Fibroblast of lung (primary cell): ENCODE measurements at regions not wholly inside any gene's neighbourhood (a gene's known extent, or its start where the extent isn't known, plus 50 kb on each side); places are given as distances from the start of the nearest gene placed in this dataset.

Source experiments
- DNase-seq, 2 donors: peaks; one replicate each; pipeline versions ENCODE4 v3.0.0 to v3.0.0-alpha.2; 2010; ENCODE audit warnings: low read depth in 2 of 2
- H2AFZ ChIP-seq: 2 replicates; pipeline ENCODE4 v1.5.1; 2012; ENCODE audit warnings: low read length, control low read depth, inconsistent platforms
- H3K27ac ChIP-seq: 2 replicates; pipeline ENCODE4 v1.5.1; 2011; ENCODE audit warnings: low read length, control low read depth; ENCODE audit not compliant: insufficient read depth
- H3K27me3 ChIP-seq: 2 replicates; pipeline ENCODE4 v1.5.1; 2011; ENCODE audit warnings: mild to moderate bottlenecking, low read length; ENCODE audit not compliant: control insufficient read depth, insufficient read depth
- H3K36me3 ChIP-seq: 2 replicates; pipeline ENCODE4 v1.5.1; 2011; ENCODE audit warnings: low read length; ENCODE audit not compliant: control insufficient read depth, insufficient read depth
- H3K4me1 ChIP-seq: 2 replicates; pipeline ENCODE4 v1.5.1; 2011; ENCODE audit warnings: low read length; ENCODE audit not compliant: control insufficient read depth, insufficient read depth; ENCODE audit errors: extremely low read depth
- H3K4me2 ChIP-seq: 2 replicates; pipeline ENCODE4 v1.5.1; 2011; ENCODE audit warnings: low read length, control low read depth; ENCODE audit not compliant: insufficient read depth; ENCODE audit errors: extremely low read depth
- H3K4me3 ChIP-seq, 4 experiments: fragments of 200-600 bp in 1 of 4; sonication (generic) in 1 of 4; replicated peaks in 1 of 4; 2 replicates each; pipeline ENCODE4 v1.5.1; 2011 to 2016; ENCODE audit warnings: low read length in 4 of 4, low read depth in 3 of 4, mild to moderate bottlenecking in 3 of 4, control low read depth in 2 of 4, inconsistent platforms in 1 of 4, mixed read lengths in 1 of 4; ENCODE audit not compliant: insufficient read depth in 1 of 4; ENCODE audit errors: control extremely low read depth in 1 of 4
- H3K79me2 ChIP-seq: 2 replicates; pipeline ENCODE4 v1.5.1; 2012; ENCODE audit warnings: mild to moderate bottlenecking, low read length, inconsistent platforms; ENCODE audit not compliant: control insufficient read depth, insufficient read depth
- H3K9ac ChIP-seq: 2 replicates; pipeline ENCODE4 v1.5.1; 2011; ENCODE audit warnings: mild to moderate bottlenecking, low read length, control low read depth; ENCODE audit not compliant: insufficient read depth
- H3K9me3 ChIP-seq: 2 replicates; pipeline ENCODE4 v1.5.1; 2012; ENCODE audit warnings: low read depth, low read length; ENCODE audit not compliant: control insufficient read depth, insufficient read depth
- H4K20me1 ChIP-seq: 2 replicates; pipeline ENCODE4 v1.5.1; 2011; ENCODE audit warnings: low read length; ENCODE audit not compliant: control insufficient read depth, insufficient read depth; ENCODE audit errors: extremely low read depth
- EZH2 ChIP-seq: IDR thresholded peaks from 2 replicates; pipeline ENCODE4 v1.5.1; 2012; ENCODE audit warnings: low read length, control low read depth, mild to moderate bottlenecking; ENCODE audit errors: missing control alignments
- TF ChIP-seq, protein P1 (sequence below), 2 donors: IDR thresholded peaks in 1 of 2; conservative IDR thresholded peaks in 1 of 2; 1 replicate in 1 of 2; 2 replicates in 1 of 2; pipeline ENCODE4 v1.5.1; 2011 to 2012; ENCODE audit warnings: low read length in 2 of 2, control low read depth in 1 of 2, inconsistent platforms in 1 of 2, low read depth in 1 of 2, mild to moderate bottlenecking in 1 of 2

DNA sequence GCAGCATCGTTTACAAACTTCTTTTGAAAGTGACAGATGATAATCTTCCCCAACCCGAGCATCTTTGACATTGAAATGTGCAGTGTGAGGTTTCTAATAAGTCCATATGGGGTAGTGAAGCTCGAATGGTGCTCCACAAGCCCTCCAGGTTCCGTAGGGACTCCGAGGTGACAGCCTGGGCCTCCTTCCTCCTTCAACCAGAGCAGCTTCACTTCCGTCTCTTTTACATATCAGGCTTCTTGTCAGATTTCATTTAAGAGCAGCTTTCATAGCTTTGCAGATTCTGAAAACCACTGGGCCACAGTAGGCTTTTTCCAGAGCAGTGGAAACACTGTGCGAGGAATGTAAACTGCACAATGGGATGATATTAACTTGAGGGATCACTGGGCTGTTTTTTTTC, 103.6 kb upstream of the CPM start:
- no peak overlapping the region for H3K27ac ChIP-seq
- no peaks in the 10 kb centered on the region for H3K9me3 ChIP-seq
- no peaks in the 10 kb centered on the region for H4K20me1 ChIP-seq
- H3K27me3 ChIP-seq, result no peaks in the 10 kb centered on the region
- H3K4me1 ChIP-seq, result no peaks in the 10 kb centered on the region
- H3K4me2 ChIP-seq, result no peak overlapping the region
- H2AFZ ChIP-seq, result no peak overlapping the region
- H3K9ac ChIP-seq, result no peak overlapping the region
- H3K79me2 ChIP-seq, result no peaks in the 10 kb centered on the region
- no peak overlapping the region for H3K4me3 ChIP-seq
- H3K36me3 ChIP-seq, result no peaks in the 10 kb centered on the region
- TF ChIP-seq, protein P1, sequence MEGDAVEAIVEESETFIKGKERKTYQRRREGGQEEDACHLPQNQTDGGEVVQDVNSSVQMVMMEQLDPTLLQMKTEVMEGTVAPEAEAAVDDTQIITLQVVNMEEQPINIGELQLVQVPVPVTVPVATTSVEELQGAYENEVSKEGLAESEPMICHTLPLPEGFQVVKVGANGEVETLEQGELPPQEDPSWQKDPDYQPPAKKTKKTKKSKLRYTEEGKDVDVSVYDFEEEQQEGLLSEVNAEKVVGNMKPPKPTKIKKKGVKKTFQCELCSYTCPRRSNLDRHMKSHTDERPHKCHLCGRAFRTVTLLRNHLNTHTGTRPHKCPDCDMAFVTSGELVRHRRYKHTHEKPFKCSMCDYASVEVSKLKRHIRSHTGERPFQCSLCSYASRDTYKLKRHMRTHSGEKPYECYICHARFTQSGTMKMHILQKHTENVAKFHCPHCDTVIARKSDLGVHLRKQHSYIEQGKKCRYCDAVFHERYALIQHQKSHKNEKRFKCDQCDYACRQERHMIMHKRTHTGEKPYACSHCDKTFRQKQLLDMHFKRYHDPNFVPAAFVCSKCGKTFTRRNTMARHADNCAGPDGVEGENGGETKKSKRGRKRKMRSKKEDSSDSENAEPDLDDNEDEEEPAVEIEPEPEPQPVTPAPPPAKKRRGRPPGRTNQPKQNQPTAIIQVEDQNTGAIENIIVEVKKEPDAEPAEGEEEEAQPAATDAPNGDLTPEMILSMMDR (conservative IDR thresholded peaks at IDR 0.05 in 1 of 2, IDR thresholded peaks at IDR 0.05 in 1 of 2; ENCODE audit: low read depth in 1 of 2, low read length in 2 of 2), result no peak
- no peak for TF ChIP-seq EZH2
- DNase-seq, result no peak

DNA sequence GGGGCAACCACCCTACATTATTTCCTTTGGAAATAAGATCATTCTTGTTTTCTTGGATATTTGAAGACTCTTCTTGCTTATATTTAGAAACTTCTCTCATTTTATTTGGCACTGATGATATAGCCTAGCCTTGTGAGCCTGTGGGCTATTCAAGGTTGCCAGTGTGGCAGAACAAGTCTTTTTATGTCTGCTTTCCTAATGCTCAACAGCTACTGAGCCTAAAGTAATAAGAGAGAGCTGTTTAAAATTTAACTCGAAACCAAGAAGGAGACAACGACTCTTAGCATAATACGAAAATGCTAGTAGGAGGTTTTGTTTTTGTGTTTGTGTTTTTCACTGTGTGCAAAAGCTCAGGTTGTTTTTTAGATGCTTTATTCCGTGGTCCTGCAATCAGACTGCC, 104.0 kb upstream of the CPM start:
- Histone ChIP-seq H3K9ac (no peak overlapping the region), H3K4me2 (no peak overlapping the region), H3K27me3 (no peaks in the 10 kb centered on the region), H3K27ac (no peak overlapping the region), H3K4me1 (no peaks in the 10 kb centered on the region), H2AFZ (no peak overlapping the region), H4K20me1 (no peaks in the 10 kb centered on the region), H3K79me2 (no peaks in the 10 kb centered on the region), H3K4me3 (no peak overlapping the region), H3K36me3 (no peaks in the 10 kb centered on the region), H3K9me3 (no peaks in the 10 kb centered on the region)
- TF ChIP-seq, protein P1 (conservative IDR thresholded peaks at IDR 0.05 in 1 of 2, IDR thresholded peaks at IDR 0.05 in 1 of 2; ENCODE audit: low read depth in 1 of 2, low read length in 2 of 2), result no peak
- no peak for TF ChIP-seq EZH2
- DNase-seq, result no peak

DNA sequence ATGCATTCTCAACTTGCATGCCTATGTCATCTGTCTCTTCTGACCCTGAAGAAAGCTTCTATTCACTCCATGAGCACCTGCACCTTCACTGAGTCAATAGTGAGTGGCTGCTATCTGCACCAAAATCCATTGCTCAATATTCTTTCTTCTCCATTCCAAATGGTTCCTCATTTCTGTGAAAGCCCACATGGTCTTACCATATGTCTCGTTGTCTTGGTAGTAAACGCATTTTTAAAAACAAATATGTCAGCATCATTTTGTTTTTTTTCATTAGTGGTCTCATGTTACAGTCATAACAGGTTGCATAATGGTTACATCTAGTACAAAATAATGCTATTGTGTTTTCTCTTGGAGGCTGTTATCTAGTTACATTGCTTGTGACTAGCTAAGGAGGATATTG, 106.9 kb upstream of the CPM start:
- no peaks in the 10 kb centered on the region for H3K36me3 ChIP-seq
- H3K9ac ChIP-seq, result no peak overlapping the region
- no peak overlapping the region for H3K4me2 ChIP-seq
- H4K20me1 ChIP-seq, result no peaks in the 10 kb centered on the region
- TF ChIP-seq, protein P1 (conservative IDR thresholded peaks at IDR 0.05 in 1 of 2, IDR thresholded peaks at IDR 0.05 in 1 of 2; ENCODE audit: low read depth in 1 of 2, low read length in 2 of 2), result no peak
- TF ChIP-seq EZH2, result no peak
- no peak overlapping the region for H3K4me3 ChIP-seq
- DNase-seq, result peak in 1 of 2 donors; percentile 10
- H3K9me3 ChIP-seq, result no peaks in the 10 kb centered on the region
- H3K27ac ChIP-seq, result no peak overlapping the region
- no peak overlapping the region for H2AFZ ChIP-seq
- no peaks in the 10 kb centered on the region for H3K79me2 ChIP-seq
- no peaks in the 10 kb centered on the region for H3K27me3 ChIP-seq
- no peaks in the 10 kb centered on the region for H3K4me1 ChIP-seq
